IPS-NIHi11 (cell line): ENCODE measurements at regions not wholly inside any gene's neighbourhood (a gene's known extent, or its start where the extent isn't known, plus 50 kb on each side); places are given as distances from the start of the nearest gene placed in this dataset.

Source experiments
- DNase-seq: peaks from one replicate; pipeline ENCODE4 v3.0.0; 2012; ENCODE audit warnings: mixed read lengths, low spot score

DNA sequence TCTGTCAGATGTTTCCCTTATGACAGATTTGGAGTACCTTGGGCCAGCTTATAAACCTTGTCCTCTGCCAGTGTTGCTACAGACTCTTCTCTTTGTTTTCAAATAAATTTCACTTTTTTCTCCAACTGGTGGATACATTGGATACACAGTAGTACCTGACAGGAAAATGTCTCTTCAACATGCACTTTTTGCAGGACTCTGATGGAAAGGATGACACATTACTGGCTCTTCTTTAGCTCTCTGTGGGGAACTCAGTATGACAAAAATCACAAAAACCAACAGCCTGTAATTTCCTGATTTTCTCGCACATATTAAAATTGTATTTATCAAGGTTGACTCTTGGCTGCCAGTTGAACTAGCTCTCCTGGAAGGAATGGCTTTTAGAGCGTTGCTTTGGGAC, 61.3 kb upstream of the GIMD1 start:
- DNase-seq, result no peak

- DNase-seq, result no peak
Observed at GRCh38 chr4:106426069-106426468, 57.5 kb upstream of the GIMD1 start.

GRCh38 chr4:106425576-106425975, 57.0 kb upstream of the GIMD1 start:
- no peak for DNase-seq

DNA sequence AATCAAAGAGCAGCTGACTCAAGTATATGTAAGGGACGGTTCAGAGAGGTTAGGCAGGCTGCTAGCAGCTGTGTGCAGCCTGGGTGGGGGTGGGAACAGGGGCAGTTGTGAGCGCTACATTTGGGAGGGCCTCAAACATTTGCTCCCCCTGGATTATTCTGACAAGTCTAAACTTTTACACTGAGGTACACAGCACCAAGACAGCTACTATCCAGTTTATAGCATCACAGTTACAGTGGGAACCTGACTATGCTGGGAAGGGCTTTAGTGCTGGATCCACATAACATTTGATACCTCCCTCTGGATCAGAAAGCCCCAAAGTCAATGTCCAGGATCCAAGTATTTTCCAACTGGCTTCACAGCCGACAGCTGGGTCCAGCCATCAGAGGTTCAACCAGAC, 55.8 kb upstream of the GIMD1 start:
- DNase-seq, result no peak

GRCh38 chr4:106423791-106424190, 55.2 kb upstream of the GIMD1 start:
- DNase-seq, result no peak

DNA sequence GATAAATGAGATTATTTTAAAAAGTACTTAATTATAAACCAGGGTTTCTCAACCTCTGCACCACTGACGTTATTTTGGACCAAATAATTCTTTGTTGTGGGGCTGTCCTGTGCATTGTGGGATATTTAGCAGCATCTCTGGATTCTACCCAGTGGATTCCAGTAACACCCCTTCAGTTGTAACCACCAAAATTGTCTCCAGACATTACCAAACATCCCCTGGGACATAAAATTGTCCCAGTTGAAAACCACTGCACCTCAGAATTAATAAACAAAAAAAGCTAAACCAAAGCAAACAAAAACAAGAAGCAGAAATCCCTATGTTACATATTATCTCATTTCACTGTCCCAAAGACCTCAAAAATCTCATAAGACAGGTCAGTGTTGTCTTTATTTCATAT, 54.2 kb upstream of the GIMD1 start:
- no peak for DNase-seq

DNA sequence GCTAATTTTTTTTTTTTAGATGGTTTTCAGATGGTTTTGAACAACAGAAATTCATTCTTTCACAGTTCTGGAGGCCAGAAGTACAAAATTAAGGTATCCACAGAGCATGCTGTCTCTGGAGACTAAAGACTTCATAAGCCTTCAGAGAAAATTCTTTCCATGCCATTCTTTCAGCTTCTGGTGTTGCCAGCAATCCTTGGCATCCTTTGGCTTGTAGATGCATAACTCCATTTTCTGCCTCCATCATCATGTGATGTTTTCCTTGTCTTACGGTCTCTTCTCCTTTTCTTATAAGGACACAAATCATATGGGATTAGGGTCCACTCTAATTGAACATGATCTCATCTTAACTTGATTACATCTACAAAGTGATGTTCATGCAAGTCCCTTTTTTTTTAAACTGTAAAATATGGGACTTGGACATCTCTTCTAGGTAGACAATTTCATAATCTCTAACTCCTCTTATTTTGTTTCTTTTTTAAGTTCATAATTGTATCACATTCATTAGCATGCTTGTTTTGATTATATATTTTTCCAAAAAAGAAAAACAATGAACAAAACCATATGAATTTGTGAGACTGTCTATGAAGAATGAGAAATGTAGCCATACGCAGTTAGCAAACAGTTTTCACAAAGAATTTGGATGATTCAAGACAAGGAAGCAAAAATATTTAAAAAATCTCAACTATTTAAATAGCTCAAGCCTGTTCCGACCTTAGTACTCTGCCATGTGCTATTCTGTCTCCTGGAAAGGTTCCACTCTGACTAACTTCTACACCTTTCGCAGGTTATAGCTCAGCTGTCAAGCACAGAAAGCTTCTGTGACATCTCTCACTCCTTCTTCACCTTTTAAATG, 53.1 kb upstream of the GIMD1 start:
- DNase-seq, result no peak

GRCh38 chr4:106418444-106418843, 49.9 kb upstream of the GIMD1 start:
- no peak for DNase-seq
